DMS79 (cell line): ENCODE measurements at regions not wholly inside any gene's neighbourhood (a gene's known extent, or its start where the extent isn't known, plus 50 kb on each side); places are given as distances from the start of the nearest gene placed in this dataset.
"Not testable (repeated sequence)": the region's sequence is repeated elsewhere in the genome, so short reads cannot be mapped to it uniquely, and the experiment has no call there.

Experiments used
- DNase-seq: peaks from one replicate; lab custom pipeline; 2025; lab: John Stamatoyannopoulos, UW

DNA sequence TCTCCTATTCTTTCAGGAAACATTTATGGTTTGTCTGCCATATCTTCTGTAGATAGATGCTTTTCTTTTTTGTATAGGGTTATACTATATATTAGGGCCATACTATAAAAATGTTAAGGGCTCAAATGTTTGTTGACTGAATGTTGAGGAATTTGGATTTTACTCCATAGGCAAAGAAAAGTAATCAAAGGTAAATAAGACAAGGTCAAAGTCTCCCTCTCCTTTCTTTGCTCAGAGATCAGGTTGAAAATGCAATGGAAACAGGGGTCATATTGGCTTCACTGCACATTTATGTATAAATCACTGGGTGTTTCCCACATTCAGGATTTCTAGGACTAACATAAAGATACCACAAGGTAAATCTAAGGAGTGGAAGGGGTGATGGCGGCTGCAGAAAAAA is 291.4 kb upstream of the FZD8 start:
- DNase-seq, result no peak

GRCh38 chr10:35929962-35930361 is 287.9 kb upstream of the FZD8 start:
- not testable (repeated sequence) for DNase-seq

DNA sequence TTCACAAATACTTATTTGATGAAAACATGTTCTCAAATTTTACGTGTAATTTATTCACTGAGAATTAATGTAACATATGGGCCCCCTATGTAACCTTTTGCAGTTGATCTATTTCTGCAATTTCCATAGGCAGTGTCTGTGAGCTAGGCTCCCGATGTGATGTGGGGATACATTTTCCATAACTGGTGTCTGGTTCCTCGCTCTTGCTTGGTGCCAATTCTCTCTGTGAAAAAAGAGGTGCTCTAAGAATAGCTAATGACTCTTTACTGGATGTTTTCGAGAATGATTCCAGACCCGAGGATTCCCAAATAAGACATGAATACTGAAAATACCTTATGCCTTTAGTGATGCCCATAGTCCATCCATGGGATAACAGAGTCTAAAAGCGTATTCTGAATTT is 286.7 kb upstream of the FZD8 start:
- no peak for DNase-seq

DNA sequence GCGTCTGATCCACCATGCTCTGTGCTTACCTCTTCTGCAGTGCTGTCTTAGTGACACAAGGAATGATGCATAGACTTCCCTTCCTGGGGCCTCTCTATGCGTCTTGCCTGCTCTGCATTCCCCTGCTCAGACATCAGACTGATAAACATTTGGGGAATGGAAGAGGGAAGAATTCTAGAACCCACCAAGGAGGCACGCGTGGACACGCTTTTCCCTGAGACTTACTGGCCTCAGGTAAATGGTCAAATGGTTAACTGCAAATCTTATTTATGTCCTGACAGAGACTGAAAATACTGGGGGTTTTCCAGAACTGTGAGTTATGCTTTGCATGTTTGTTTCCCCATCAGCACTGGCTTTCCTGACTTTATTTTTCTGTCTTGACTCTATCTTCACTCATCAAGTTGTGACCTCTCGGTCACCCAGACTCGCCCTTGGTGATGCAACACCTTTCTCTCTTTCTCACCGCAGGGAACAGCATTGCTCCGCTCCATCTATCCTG is 285.9 kb upstream of the FZD8 start:
- no peak for DNase-seq

GRCh38 chr10:35927341-35927740 is 285.2 kb upstream of the FZD8 start:
- DNase-seq, result no peak

DNA sequence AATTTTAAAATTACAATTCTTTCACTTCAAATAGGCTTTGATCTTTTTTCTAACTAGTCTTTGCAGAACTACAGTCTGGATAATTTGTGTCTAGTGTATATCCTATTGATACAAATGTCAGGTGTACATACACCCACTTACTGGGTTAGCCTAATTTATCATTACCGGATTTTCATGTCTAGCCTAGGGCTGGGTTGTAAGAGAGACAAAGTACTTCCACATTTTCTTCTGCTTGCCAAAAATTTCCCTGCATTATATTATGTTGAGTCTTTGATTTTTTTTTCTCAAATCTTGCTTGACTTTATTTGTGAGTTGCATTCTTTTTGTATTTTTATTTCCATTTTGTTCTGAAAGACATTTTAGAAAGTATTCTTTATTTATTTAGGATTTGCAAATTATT is 284.8 kb upstream of the FZD8 start:
- DNase-seq, result no peak

DNA sequence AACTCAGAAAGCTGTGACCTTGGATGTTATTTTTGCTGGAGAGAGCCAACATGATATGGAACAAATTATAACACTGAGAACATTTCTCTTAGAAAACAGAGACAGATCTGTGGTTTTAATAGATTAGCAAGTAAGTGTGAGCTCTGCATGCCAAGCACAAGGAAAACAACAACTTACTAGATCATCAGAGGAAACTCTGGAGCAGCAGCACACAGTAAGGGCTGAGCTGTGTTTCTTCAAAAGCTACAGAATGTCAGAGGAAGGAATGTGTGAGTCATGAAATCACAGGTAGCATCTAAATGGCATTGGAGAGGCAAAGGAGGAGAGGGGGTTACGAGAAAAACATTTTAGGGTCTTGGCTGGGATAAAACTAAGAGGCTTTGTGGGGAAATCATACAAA is 283.4 kb upstream of the FZD8 start:
- no peak for DNase-seq

DNA sequence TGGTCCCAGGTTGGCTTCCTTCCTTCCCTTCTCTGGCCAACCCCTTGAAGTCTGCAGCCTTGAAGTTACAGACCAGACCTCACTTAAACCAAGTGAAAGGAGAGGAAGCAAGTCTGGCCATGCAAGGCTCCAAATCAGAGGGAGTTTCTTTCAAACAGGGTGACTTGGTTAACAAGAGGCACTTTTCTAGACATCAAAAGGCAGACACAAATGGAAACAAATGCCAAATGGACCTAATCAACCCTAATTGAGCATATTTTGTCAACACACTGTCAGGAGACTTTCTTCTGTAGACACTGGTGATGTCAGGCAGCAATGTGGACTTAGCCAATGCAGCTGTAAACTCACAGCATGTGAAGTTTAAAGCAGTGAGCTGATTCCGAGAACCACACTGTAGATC is 282.7 kb upstream of the FZD8 start:
- DNase-seq, result no peak

DNA sequence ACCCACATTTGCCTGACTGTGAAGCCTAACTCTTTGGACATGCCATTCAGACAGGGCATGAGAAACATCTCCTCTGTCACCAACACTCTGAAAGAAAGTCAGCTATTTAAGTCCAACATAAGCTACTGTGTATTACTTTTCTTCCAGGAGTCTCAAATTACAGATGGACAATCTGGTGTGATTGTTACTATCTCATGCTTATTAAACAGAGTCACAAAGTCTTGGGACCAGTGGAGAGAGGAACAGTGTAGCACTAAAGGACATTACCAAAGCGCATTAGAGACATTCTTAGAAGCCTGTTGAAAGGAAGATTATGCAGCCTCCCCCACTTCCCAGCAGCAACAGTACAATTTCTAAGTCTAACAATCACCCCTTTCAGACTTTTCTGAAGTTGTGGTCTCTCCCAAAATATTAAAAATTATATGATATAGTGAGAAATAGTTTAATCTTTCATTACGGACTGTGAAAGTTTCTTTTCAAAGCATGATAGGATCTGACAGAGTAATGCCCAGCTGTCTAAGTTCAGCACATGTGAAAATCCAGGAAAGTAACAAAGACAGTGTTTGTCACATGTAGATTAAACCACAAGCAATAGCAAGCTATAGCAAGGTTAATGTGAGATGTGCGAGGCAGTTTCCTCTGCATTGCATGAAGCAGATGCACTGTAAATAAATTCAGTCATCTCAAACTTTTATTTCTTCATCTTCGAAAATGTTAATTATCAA is 280.9 kb upstream of the FZD8 start:
- no peak for DNase-seq

GRCh38 chr10:35921866-35922350 is 279.8 kb upstream of the FZD8 start:
- no peak for DNase-seq

GRCh38 chr10:35916791-35917190 is 274.7 kb upstream of the FZD8 start:
- DNase-seq, result no peak

DNA sequence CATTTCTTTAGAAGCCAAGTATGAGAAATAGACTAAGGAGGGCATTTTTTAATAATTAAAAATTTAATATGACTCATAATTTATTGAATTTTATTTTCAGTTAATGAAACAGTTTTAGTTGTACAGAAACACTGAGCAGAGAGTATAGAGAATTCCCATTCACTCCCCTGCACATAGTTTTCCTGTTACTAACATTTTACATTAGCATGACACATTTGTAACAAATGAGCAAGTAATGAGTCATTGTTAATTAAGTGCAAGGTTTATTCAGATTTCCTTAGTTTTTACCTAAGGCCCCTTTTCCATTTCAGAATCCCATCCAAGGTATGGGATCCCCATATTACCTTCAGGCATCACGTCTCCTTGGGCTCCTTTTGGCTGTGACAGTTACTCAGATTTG is 271.5 kb upstream of the FZD8 start:
- no peak for DNase-seq

DNA sequence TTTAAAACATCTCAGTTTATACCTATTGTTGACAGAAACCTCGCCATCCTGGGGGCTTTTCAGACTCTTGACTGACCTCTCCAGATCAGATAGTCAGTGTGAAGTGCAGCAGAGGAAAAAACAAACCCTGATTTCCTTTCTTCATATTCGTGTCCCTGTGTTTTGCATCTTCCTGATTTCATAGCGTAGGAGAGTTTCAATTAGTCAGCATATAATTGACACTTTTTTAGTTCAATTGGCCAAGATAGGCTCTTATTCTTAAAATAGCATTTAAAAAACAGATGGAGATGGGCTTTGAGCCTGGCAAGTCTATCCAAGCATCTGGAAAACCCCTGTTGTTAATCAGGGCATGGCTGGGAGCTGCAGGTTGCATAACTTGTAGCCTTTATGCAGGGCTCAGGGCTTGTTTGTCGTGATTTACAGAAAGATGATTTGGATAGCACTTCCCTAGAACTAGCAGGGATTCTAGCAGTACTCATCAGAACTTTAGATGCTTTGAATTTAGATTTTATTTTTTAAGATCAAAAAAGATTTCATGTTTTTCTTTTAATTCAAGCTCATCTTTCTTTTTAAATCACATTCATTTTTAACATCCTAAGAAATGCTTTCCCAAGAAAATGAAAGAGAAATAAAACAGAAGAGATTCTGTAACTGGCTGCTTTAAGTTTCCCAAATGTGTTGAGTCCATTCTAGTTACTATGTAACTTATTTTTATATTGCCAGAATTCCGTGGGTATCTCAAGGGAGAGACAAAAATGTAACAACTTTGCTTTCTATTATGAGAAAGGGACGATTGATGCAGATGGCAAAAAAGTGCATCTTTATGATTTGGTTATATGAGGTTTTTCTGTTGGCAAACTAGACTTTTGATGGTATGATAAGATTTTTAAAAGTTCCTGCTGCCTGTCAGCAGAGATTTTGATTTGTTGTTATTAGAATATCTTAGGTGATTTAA is 270.8 kb upstream of the FZD8 start:
- no peak for DNase-seq

- DNase-seq, result no peak
Measured at GRCh38 chr10:35911954-35912353, 269.9 kb upstream of the FZD8 start.

DNA sequence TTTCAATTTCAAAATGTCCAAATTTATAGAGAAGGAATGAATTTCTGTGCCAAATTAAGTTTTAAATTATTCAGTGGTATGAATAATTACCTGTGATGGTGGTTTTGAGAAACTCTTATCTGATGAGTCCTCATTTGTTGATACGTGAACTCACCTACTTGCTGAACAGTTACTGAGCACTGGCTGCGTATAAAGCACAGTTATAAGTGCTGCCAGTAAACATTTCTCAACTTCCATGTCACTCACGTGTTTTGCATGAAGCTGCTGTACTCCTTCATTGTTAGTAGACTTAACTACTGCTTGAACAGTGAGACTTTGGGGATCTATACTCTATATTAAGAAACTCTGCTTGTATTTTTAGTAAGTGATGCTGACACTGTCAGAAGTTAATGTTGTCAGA is 269.1 kb upstream of the FZD8 start:
- DNase-seq, result no peak

- no peak for DNase-seq
Measured at GRCh38 chr10:35910234-35910633, 268.1 kb upstream of the FZD8 start.

GRCh38 chr10:35909121-35909720 is 267.1 kb upstream of the FZD8 start:
- no peak for DNase-seq

DNA sequence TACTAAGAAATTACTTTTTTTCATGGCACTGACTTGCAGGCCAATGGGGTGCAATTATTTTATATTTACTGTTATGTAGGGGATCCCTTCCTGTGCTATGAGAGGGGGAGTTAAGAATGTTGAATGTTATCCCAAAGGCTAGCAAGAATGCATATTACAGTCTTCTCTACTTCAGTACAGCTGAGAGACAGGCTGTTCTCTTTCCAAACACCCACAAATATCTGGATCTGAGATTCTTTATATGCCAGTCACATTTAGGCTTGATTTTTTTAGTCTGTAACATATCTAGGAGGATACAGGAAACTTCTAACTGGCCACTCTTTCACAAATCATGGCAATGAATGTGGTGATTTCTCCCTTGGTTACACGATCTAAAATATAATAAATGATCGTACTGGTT is 266.4 kb upstream of the FZD8 start:
- no peak for DNase-seq

DNA sequence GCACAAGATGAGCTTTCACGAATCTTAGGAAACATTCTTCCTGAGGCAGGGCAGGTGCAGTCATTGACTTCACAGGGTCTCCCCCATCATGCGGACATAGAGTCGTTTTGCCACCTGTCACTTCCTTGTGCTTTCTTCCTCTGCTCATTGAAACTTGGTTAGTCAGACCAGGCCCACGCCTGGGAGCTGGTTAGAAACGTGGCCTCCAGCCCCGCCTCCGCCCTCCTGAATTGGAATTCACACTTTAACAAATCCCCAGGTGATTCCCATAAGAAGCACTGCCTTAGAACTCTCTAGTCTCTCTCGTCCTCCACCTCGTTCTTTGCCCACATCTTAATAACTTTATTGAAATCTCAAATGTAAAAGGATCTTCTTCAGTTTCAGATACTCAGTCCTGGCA is 265.5 kb upstream of the FZD8 start:
- DNase-seq, result no peak

GRCh38 chr10:35906155-35906554 is 264.1 kb upstream of the FZD8 start:
- DNase-seq, result no peak

- peak; percentile 39 for DNase-seq
Measured at GRCh38 chr10:35903021-35903420, 260.9 kb upstream of the FZD8 start.

- no peak for DNase-seq
Measured at GRCh38 chr10:35898716-35899440, 256.8 kb upstream of the FZD8 start.
